ENCODE measurements at regions not wholly inside any gene's neighbourhood (a gene's known extent, or its start where the extent isn't known, plus 50 kb on each side); places are given as distances from the start of the nearest gene placed in this dataset.

GRCh38 chr7:54904986-54905385, 113.8 kb upstream of the EGFR start:
- Histone ChIP-seq H3K4me3 (no peak overlapping the region), H3K4me1 (ENCODE audit: low read depth) (no peaks in the 10 kb centered on the region), H3K36me3 (no peaks in the 10 kb centered on the region), H3K27ac (no peak overlapping the region), H3K27me3 (no peaks in the 10 kb centered on the region), H3K9me3 (ENCODE audit: low read depth) (no peaks in the 10 kb centered on the region)
- no peak for TF ChIP-seq CTCF (IDR thresholded peaks at IDR 0.05; ENCODE audit: low read depth, low read length)
- no peak for DNase-seq (ENCODE audit: low read depth in 1 of 2, low spot score in 1 of 2)

- Histone ChIP-seq H3K27me3 (no peaks in the 10 kb centered on the region), H3K9me3 (ENCODE audit: low read depth) (no peaks in the 10 kb centered on the region), H3K4me1 (ENCODE audit: low read depth) (no peaks in the 10 kb centered on the region), H3K36me3 (no peaks in the 10 kb centered on the region), H3K27ac (no peak overlapping the region), H3K4me3 (no peak overlapping the region)
- no peak for DNase-seq (ENCODE audit: low read depth in 1 of 2, low spot score in 1 of 2)
- no peak for TF ChIP-seq CTCF (IDR thresholded peaks at IDR 0.05; ENCODE audit: low read depth, low read length)
Measured at GRCh38 chr7:54906963-54907362, 111.9 kb upstream of the EGFR start.

- no peak for DNase-seq (ENCODE audit: low read depth in 1 of 2, low spot score in 1 of 2)
- no peak for TF ChIP-seq CTCF (IDR thresholded peaks at IDR 0.05; ENCODE audit: low read depth, low read length)
- no peaks in the 10 kb centered on the region for H3K27me3 ChIP-seq
- no peaks in the 10 kb centered on the region for H3K4me1 ChIP-seq (ENCODE audit: low read depth)
- H3K36me3 ChIP-seq = no peaks in the 10 kb centered on the region
- no peak overlapping the region for H3K27ac ChIP-seq
- H3K9me3 ChIP-seq (ENCODE audit: low read depth) = no peaks in the 10 kb centered on the region
- H3K4me3 ChIP-seq = no peak overlapping the region
Measured at GRCh38 chr7:54907981-54908380, 110.8 kb upstream of the EGFR start.

- no peak for DNase-seq (ENCODE audit: low read depth in 1 of 2, low spot score in 1 of 2)
Measured at GRCh38 chr7:54908760-54909438, 109.9 kb upstream of the EGFR start.

GRCh38 chr7:54915870-54916598, 102.8 kb upstream of the EGFR start:
- H3K36me3 ChIP-seq = no peaks in the 10 kb centered on the region
- TF ChIP-seq CTCF (IDR thresholded peaks at IDR 0.05; ENCODE audit: low read depth, low read length) = no peak
- H3K9me3 ChIP-seq (ENCODE audit: low read depth) = no peaks in the 10 kb centered on the region
- DNase-seq (ENCODE audit: low read depth in 1 of 2, low spot score in 1 of 2) = no peak
- no peaks in the 10 kb centered on the region for H3K4me1 ChIP-seq (ENCODE audit: low read depth)
- no peak overlapping the region for H3K27ac ChIP-seq
- H3K27me3 ChIP-seq = no peaks in the 10 kb centered on the region
- no peak overlapping the region for H3K4me3 ChIP-seq

More at GRCh38 chr7:54908760-54909438, 109.9 kb upstream of the EGFR start:
- no peak overlapping the region for H3K27ac ChIP-seq
- no peaks in the 10 kb centered on the region for H3K4me1 ChIP-seq (ENCODE audit: low read depth)
- H3K36me3 ChIP-seq = no peaks in the 10 kb centered on the region
- H3K9me3 ChIP-seq (ENCODE audit: low read depth) = no peaks in the 10 kb centered on the region
- TF ChIP-seq CTCF (IDR thresholded peaks at IDR 0.05; ENCODE audit: low read depth, low read length) = no peak
- no peaks in the 10 kb centered on the region for H3K27me3 ChIP-seq
- H3K4me3 ChIP-seq = no peak overlapping the region

Data from cardiac muscle cell (in vitro differentiated cells and primary cell).